IMR-90 (cell line): ENCODE measurements at regions not wholly inside any gene's neighbourhood (a gene's known extent, or its start where the extent isn't known, plus 50 kb on each side); places are given as distances from the start of the nearest gene placed in this dataset.

Experiments
- CEBPB ChIP-seq: IDR thresholded peaks from 2 replicates; pipeline ENCODE4 v1.6.1; 2012; ENCODE audit warnings: low read depth, low read length, improper control_type of control experiment
- POLR2A ChIP-seq: IDR thresholded peaks from 2 replicates; pipeline ENCODE4 v1.6.1; 2012; ENCODE audit warnings: mild to moderate bottlenecking, low read depth, low read length
- RAD21 ChIP-seq: IDR thresholded peaks from 2 replicates; pipeline ENCODE4 v1.6.1; 2012; ENCODE audit warnings: low read length, improper control_type of control experiment
- RFX5 ChIP-seq: IDR thresholded peaks from 2 replicates; pipeline ENCODE4 v1.8.0; 2012; ENCODE audit warnings: low read depth, mild to moderate bottlenecking, low read length, moderate library complexity
- SMC3 ChIP-seq: fragments of 150-350 bp; IDR thresholded peaks from 2 replicates; pipeline ENCODE4 v1.6.1; 2016; ENCODE audit warnings: low read depth, mild to moderate bottlenecking, antibody characterized with exemption, low read length, moderate library complexity
- TF ChIP-seq, protein P1 (sequence below): conservative IDR thresholded peaks from 2 replicates; pipeline ENCODE4 v1.5.1; 2012; ENCODE audit warnings: mild to moderate bottlenecking, low read depth, low read length, improper control_type of control experiment

DNA sequence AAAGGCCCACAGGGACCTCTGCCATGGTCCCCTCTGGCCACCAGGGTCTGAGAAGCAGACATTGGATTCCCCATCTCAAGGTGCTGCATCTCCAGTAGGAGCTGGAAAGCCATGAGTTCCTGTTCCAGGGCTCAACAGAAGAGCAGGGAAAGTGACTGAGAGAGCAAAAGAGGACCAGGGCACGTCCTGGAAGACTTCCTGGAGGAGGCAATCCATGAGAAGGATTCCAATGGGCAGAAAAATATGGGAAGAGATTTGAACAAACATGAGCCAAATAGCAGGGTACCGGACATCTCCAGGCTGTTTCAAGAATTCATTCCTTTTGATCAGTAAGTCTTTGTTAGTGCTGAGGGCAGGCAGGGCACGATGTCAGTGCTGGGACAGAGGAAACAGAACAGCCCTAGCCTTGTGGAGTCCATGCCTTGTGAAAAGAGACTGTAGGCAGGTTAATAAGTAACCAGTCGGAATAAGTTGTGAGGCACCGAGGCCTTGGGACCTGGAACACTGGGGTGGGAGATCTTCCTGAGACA lies 72.8 kb upstream of the TWIST2 start:
- TF ChIP-seq POLR2A: no peak
- TF ChIP-seq RFX5: no peak
- TF ChIP-seq, protein P1, sequence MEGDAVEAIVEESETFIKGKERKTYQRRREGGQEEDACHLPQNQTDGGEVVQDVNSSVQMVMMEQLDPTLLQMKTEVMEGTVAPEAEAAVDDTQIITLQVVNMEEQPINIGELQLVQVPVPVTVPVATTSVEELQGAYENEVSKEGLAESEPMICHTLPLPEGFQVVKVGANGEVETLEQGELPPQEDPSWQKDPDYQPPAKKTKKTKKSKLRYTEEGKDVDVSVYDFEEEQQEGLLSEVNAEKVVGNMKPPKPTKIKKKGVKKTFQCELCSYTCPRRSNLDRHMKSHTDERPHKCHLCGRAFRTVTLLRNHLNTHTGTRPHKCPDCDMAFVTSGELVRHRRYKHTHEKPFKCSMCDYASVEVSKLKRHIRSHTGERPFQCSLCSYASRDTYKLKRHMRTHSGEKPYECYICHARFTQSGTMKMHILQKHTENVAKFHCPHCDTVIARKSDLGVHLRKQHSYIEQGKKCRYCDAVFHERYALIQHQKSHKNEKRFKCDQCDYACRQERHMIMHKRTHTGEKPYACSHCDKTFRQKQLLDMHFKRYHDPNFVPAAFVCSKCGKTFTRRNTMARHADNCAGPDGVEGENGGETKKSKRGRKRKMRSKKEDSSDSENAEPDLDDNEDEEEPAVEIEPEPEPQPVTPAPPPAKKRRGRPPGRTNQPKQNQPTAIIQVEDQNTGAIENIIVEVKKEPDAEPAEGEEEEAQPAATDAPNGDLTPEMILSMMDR: no peak
- TF ChIP-seq RAD21: no peak
- no peak for TF ChIP-seq CEBPB
- no peak for TF ChIP-seq SMC3
